ENCODE measurements at regions not wholly inside any gene's neighbourhood (a gene's known extent, or its start where the extent isn't known, plus 50 kb on each side); places are given as distances from the start of the nearest gene placed in this dataset.
A peak's percentile ranks its signal among the peaks of the same experiment; 100 is the strongest.

- Mint-ChIP-seq H3K27ac (peak overlapping the region in 1 of 7 donors; percentile 53), H3K27me3 (ENCODE audit: low read depth in 3 of 3) (peaks cover 4 to 10% (median 9%) of the 10 kb centered on the region in 3 donors), H3K9me3 (peaks cover 0 to 1% (median 0%) of the 10 kb centered on the region in 7 donors), H3K4me3 (no peak overlapping the region), H3K4me1 (no peaks in the 10 kb centered on the region), H3K36me3 (no peaks in the 10 kb centered on the region)
- Histone ChIP-seq H3K27ac (ENCODE audit: low read depth in 1 of 2, low read length in 2 of 2) (no peak overlapping the region), H2AFZ (ENCODE audit: insufficient read depth, low read depth, low read length, poor library complexity, severe bottlenecking) (no peak overlapping the region), H3K36me3 (replicated peaks in 1 of 2; ENCODE audit: control insufficient read depth in 1 of 2, insufficient read depth in 2 of 2, low read length in 2 of 2) (no peaks in the 10 kb centered on the region), H3K4me1 (ENCODE audit: control insufficient read depth in 1 of 2, insufficient read depth in 2 of 2, low read length in 2 of 2) (no peaks in the 10 kb centered on the region), H3K9ac (ENCODE audit: insufficient read depth, low read length, poor library complexity, severe bottlenecking) (no peak overlapping the region), H3K9me3 (replicated peaks in 1 of 2; ENCODE audit: control insufficient read depth in 1 of 2, insufficient read depth in 1 of 2, low read length in 2 of 2) (no peaks in the 10 kb centered on the region), H3K4me3 (replicated peaks in 1 of 3; ENCODE audit: low read depth in 2 of 3, low read length in 3 of 3) (no peak overlapping the region), H4K20me1 (ENCODE audit: insufficient read depth, low read length) (no peaks in the 10 kb centered on the region), H3K4me2 (replicated peaks; ENCODE audit: extremely low read depth, low read length, poor library complexity, severe bottlenecking) (no peak overlapping the region), H3K27me3 (ENCODE audit: control insufficient read depth in 2 of 2, insufficient read depth in 2 of 2, low read length in 2 of 2) (no peaks in the 10 kb centered on the region), H3K79me2 (ENCODE audit: insufficient read depth, low read length) (no peaks in the 10 kb centered on the region)
- WGBS (ENCODE audit: insufficient coverage): no CpG with 5 or more reads among the region's 3 CpGs
- intact Hi-C loops (cut with micrococcal nuclease): no loop called here
- TF ChIP-seq, protein P1, sequence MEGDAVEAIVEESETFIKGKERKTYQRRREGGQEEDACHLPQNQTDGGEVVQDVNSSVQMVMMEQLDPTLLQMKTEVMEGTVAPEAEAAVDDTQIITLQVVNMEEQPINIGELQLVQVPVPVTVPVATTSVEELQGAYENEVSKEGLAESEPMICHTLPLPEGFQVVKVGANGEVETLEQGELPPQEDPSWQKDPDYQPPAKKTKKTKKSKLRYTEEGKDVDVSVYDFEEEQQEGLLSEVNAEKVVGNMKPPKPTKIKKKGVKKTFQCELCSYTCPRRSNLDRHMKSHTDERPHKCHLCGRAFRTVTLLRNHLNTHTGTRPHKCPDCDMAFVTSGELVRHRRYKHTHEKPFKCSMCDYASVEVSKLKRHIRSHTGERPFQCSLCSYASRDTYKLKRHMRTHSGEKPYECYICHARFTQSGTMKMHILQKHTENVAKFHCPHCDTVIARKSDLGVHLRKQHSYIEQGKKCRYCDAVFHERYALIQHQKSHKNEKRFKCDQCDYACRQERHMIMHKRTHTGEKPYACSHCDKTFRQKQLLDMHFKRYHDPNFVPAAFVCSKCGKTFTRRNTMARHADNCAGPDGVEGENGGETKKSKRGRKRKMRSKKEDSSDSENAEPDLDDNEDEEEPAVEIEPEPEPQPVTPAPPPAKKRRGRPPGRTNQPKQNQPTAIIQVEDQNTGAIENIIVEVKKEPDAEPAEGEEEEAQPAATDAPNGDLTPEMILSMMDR (IDR thresholded peaks at IDR 0.05): no peak
- DNase-seq: no peak
These were observed 221.7 kb upstream of the RXFP2 start for GRCh38 chr13:31517599-31517998.

DNA sequence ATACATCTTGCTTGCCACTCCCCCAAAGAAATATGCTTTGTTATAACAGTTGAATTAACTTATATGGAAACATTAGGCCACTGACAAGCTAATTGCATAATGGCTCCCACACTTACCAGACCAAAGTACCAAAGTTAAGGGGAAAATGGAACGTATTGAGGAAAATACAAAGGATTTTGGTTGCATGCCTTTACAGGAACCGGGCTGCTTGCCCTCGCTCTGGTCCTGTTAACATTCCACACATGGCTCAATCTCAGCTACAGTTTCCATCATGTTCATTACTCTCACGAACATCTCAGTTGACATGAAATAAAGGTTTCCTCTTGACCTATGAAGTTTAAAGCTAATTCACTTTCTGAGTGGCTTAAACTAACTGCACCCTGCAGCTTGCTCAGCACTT, 220.7 kb upstream of the RXFP2 start:
- H3K9me3 ChIP-seq (replicated peaks in 1 of 2; ENCODE audit: control insufficient read depth in 1 of 2, insufficient read depth in 1 of 2, low read length in 2 of 2): no peaks in the 10 kb centered on the region
- Mint-ChIP-seq H3K27ac (no peak overlapping the region), H3K4me3 (no peak overlapping the region), H3K9me3 (peaks cover 0 to 1% (median 0%) of the 10 kb centered on the region in 7 donors), H3K4me1 (no peaks in the 10 kb centered on the region), H3K36me3 (no peaks in the 10 kb centered on the region), H3K27me3 (ENCODE audit: low read depth in 3 of 3) (peaks cover 4 to 10% (median 10%) of the 10 kb centered on the region in 3 donors)
- H3K4me3 ChIP-seq (replicated peaks in 1 of 3; ENCODE audit: low read depth in 2 of 3, low read length in 3 of 3): no peak overlapping the region
- WGBS (ENCODE audit: insufficient coverage): no CpG with 5 or more reads among the region's 4 CpGs
- no peak overlapping the region for H3K4me2 ChIP-seq (replicated peaks; ENCODE audit: extremely low read depth, low read length, poor library complexity, severe bottlenecking)
- no peak overlapping the region for H3K27ac ChIP-seq (ENCODE audit: low read depth in 1 of 2, low read length in 2 of 2)
- no peaks in the 10 kb centered on the region for H3K79me2 ChIP-seq (ENCODE audit: insufficient read depth, low read length)
- H3K9ac ChIP-seq (ENCODE audit: insufficient read depth, low read length, poor library complexity, severe bottlenecking): no peak overlapping the region
- no peak for DNase-seq
- no peaks in the 10 kb centered on the region for H3K4me1 ChIP-seq (ENCODE audit: control insufficient read depth in 1 of 2, insufficient read depth in 2 of 2, low read length in 2 of 2)
- intact Hi-C loops (cut with micrococcal nuclease): no loop called here
- no peaks in the 10 kb centered on the region for H4K20me1 ChIP-seq (ENCODE audit: insufficient read depth, low read length)
- no peak overlapping the region for H2AFZ ChIP-seq (ENCODE audit: insufficient read depth, low read depth, low read length, poor library complexity, severe bottlenecking)
- H3K27me3 ChIP-seq (ENCODE audit: control insufficient read depth in 2 of 2, insufficient read depth in 2 of 2, low read length in 2 of 2): no peaks in the 10 kb centered on the region
- TF ChIP-seq, protein P1 (IDR thresholded peaks at IDR 0.05): no peak
- no peaks in the 10 kb centered on the region for H3K36me3 ChIP-seq (replicated peaks in 1 of 2; ENCODE audit: control insufficient read depth in 1 of 2, insufficient read depth in 2 of 2, low read length in 2 of 2)
